ENCODE measurements at regions not wholly inside any gene's neighbourhood (a gene's known extent, or its start where the extent isn't known, plus 50 kb on each side); places are given as distances from the start of the nearest gene placed in this dataset.

GRCh38 chr15:70422342-70422741 is 324.6 kb upstream of the TLE3 start:
- H3K27me3 Mint-ChIP-seq (ENCODE audit: unreplicated experiment), result peaks cover 11% of the 10 kb centered on the region
- no peak for TF ChIP-seq CTCF (IDR thresholded peaks at IDR 0.05; ENCODE audit: partially characterized antibody, unreplicated experiment)
- no peak overlapping the region for H3K27ac Mint-ChIP-seq (ENCODE audit: unreplicated experiment)

DNA sequence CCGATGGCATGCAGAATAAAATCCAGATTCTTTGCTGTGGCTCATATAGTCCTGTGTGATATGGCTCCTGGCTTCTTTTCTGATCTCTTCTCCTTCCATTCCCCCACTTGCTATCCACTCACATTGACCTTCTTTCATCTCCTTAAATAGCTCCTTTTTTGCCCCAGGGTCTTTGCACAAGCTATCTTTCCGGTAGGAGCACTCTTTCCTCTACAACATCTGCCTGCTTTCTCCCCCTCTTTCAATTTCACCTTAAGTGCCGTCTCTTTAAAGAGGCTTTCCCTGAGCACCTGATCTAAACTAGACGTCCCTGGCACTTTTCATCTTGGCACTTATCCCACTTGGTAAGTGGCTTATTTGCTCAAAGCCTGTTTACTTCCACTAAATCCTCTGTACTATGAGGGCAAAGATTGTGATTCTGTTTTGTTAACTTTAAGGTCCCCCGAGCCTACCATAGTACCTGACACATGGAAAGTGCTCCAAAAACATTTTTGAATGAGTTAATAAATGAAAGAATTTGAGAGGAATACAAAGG is 323.3 kb upstream of the TLE3 start:
- Mint-ChIP-seq H3K27ac (ENCODE audit: unreplicated experiment) (no peak overlapping the region), H3K4me3 (ENCODE audit: unreplicated experiment) (no peak overlapping the region), H3K36me3 (ENCODE audit: unreplicated experiment) (peaks cover 9% of the 10 kb centered on the region), H3K4me1 (ENCODE audit: low read depth, unreplicated experiment) (no peaks in the 10 kb centered on the region), H3K9me3 (ENCODE audit: unreplicated experiment) (peaks cover 4% of the 10 kb centered on the region), H3K27me3 (ENCODE audit: unreplicated experiment) (peaks cover 9% of the 10 kb centered on the region)
- no peak for DNase-seq
- TF ChIP-seq CTCF (IDR thresholded peaks at IDR 0.05; ENCODE audit: partially characterized antibody, unreplicated experiment), result no peak

More at GRCh38 chr15:70422342-70422741, 324.6 kb upstream of the TLE3 start:
- no peak overlapping the region for H3K4me3 Mint-ChIP-seq (ENCODE audit: unreplicated experiment)
- H3K36me3 Mint-ChIP-seq (ENCODE audit: unreplicated experiment), result peaks cover 5% of the 10 kb centered on the region
- H3K9me3 Mint-ChIP-seq (ENCODE audit: unreplicated experiment), result peaks cover 2% of the 10 kb centered on the region
- DNase-seq, result no peak
- H3K4me1 Mint-ChIP-seq (ENCODE audit: low read depth, unreplicated experiment), result no peaks in the 10 kb centered on the region

- no peak for TF ChIP-seq CTCF (IDR thresholded peaks at IDR 0.05; ENCODE audit: partially characterized antibody, unreplicated experiment)
- H3K4me1 Mint-ChIP-seq (ENCODE audit: low read depth, unreplicated experiment), result no peaks in the 10 kb centered on the region
- H3K9me3 Mint-ChIP-seq (ENCODE audit: unreplicated experiment), result peaks cover 4% of the 10 kb centered on the region
- DNase-seq, result no peak
- no peak overlapping the region for H3K4me3 Mint-ChIP-seq (ENCODE audit: unreplicated experiment)
- no peak overlapping the region for H3K27ac Mint-ChIP-seq (ENCODE audit: unreplicated experiment)
- H3K36me3 Mint-ChIP-seq (ENCODE audit: unreplicated experiment), result peaks cover 13% of the 10 kb centered on the region
- H3K27me3 Mint-ChIP-seq (ENCODE audit: unreplicated experiment), result peaks cover 9% of the 10 kb centered on the region
These were observed 322.6 kb upstream of the TLE3 start for GRCh38 chr15:70420086-70420947.

GRCh38 chr15:70418943-70419342 is 321.2 kb upstream of the TLE3 start:
- DNase-seq, result no peak
- Mint-ChIP-seq H3K9me3 (ENCODE audit: unreplicated experiment) (peaks cover 5% of the 10 kb centered on the region), H3K36me3 (ENCODE audit: unreplicated experiment) (peaks cover 13% of the 10 kb centered on the region), H3K4me1 (ENCODE audit: low read depth, unreplicated experiment) (no peaks in the 10 kb centered on the region), H3K27ac (ENCODE audit: unreplicated experiment) (no peak overlapping the region), H3K4me3 (ENCODE audit: unreplicated experiment) (no peak overlapping the region), H3K27me3 (ENCODE audit: unreplicated experiment) (peaks cover 9% of the 10 kb centered on the region)
- TF ChIP-seq CTCF (IDR thresholded peaks at IDR 0.05; ENCODE audit: partially characterized antibody, unreplicated experiment), result no peak

DNA sequence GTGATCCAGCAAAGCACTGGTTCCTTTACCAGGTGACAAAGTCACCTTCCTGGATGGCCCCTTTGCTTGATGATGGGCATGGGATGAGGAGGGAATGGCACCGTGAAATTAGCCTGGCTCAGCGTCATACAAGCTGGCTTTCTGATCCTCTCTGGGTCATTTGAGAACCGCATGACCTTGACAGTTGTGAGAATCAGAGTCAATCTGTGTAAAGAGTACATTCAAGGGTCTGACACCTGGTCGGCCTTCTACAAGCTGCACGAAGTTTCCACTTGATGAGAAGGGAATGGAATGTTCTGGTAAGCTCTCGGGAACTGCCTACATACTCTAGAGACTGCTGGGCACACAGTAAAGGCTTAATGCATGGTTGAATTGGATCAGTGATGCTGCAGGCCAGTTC is 319.8 kb upstream of the TLE3 start:
- Mint-ChIP-seq H3K4me1 (ENCODE audit: low read depth, unreplicated experiment) (no peaks in the 10 kb centered on the region), H3K27ac (ENCODE audit: unreplicated experiment) (no peak overlapping the region), H3K27me3 (ENCODE audit: unreplicated experiment) (peaks cover 11% of the 10 kb centered on the region), H3K36me3 (ENCODE audit: unreplicated experiment) (peaks cover 13% of the 10 kb centered on the region), H3K9me3 (ENCODE audit: unreplicated experiment) (peaks cover 3% of the 10 kb centered on the region), H3K4me3 (ENCODE audit: unreplicated experiment) (no peak overlapping the region)
- TF ChIP-seq CTCF (IDR thresholded peaks at IDR 0.05; ENCODE audit: partially characterized antibody, unreplicated experiment), result no peak
- DNase-seq, result no peak
